Vagina (tissue), 2 donors: ENCODE measurements at regions not wholly inside any gene's neighbourhood (a gene's known extent, or its start where the extent isn't known, plus 50 kb on each side); places are given as distances from the start of the nearest gene placed in this dataset.

Experiments
- POLR2A ChIP-seq, 2 donors: fragments of 450-650 bp; IDR thresholded peaks; one replicate each; pipeline ENCODE4 v1.6.1; 2017; ENCODE audit warnings: antibody characterized with exemption in 2 of 2, mild to moderate bottlenecking in 2 of 2, moderate library complexity in 2 of 2
- POLR2AphosphoS5 ChIP-seq, 2 donors: sonication (generic); formaldehyde crosslinking; IDR thresholded peaks; one replicate each; pipeline ENCODE4 v1.9.0; 2017; ENCODE audit warnings: antibody characterized with exemption in 2 of 2, mild to moderate bottlenecking in 2 of 2, low read depth in 1 of 2; ENCODE audit not compliant: insufficient read depth in 1 of 2
- TF ChIP-seq, protein P1 (sequence below), 3 experiments: fragments of 450-650 bp in 2 of 3; fragments of 200-600 bp in 1 of 3; sonication (generic) in 1 of 3; IDR thresholded peaks; one replicate each; pipeline ENCODE4 v1.5.1; 2017 to 2019; ENCODE audit warnings: antibody characterized with exemption in 3 of 3, mild to moderate bottlenecking in 2 of 3, moderate library complexity in 2 of 3

DNA sequence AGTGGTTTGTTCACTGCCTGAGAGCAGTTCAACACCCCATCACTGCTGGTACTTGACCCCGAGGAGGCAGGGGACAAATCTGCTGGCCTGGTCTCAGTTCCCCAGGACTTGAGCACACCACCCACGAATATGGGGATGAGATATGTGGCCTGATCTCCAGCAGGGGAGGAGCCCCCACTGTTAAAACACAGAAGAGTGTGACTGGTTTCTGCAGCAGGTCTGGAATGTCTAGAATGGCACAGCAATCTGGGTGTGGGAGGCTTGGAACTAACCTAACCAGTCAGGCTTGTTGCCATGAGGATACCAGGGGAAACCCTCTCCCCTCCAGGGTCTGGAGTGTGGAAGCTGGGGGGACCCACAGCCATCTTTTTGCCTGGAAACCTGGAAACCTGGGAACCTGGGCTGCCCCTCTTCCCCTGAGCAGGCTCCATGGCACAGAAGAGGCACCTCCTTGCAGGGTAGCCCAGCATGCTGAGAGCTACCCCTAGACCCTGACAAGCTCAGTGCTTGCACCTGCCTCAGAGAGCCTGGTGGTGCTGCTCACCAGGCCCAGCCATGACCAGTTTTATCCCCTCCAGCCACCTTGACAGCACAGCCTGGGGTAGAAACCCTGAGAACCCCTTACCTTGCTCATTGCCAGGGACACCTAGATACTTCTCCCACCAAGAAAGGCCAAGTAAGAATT lies 273.8 kb downstream of the LIG4 start:
- no peak for TF ChIP-seq POLR2AphosphoS5 (IDR thresholded peaks at IDR 0.05; ENCODE audit: insufficient read depth in 1 of 2, low read depth in 1 of 2)
- TF ChIP-seq POLR2A (IDR thresholded peaks at IDR 0.05), result no peak
- TF ChIP-seq, protein P1, sequence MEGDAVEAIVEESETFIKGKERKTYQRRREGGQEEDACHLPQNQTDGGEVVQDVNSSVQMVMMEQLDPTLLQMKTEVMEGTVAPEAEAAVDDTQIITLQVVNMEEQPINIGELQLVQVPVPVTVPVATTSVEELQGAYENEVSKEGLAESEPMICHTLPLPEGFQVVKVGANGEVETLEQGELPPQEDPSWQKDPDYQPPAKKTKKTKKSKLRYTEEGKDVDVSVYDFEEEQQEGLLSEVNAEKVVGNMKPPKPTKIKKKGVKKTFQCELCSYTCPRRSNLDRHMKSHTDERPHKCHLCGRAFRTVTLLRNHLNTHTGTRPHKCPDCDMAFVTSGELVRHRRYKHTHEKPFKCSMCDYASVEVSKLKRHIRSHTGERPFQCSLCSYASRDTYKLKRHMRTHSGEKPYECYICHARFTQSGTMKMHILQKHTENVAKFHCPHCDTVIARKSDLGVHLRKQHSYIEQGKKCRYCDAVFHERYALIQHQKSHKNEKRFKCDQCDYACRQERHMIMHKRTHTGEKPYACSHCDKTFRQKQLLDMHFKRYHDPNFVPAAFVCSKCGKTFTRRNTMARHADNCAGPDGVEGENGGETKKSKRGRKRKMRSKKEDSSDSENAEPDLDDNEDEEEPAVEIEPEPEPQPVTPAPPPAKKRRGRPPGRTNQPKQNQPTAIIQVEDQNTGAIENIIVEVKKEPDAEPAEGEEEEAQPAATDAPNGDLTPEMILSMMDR (IDR thresholded peaks at IDR 0.05), result no peak
